ENCODE measurements at regions not wholly inside any gene's neighbourhood (a gene's known extent, or its start where the extent isn't known, plus 50 kb on each side); places are given as distances from the start of the nearest gene placed in this dataset.

- TF ChIP-seq CTCF (IDR thresholded peaks at IDR 0.05): no peak
- no peak for TF ChIP-seq POLR2A (IDR thresholded peaks at IDR 0.05)
These were observed 650.3 kb upstream of the NR5A2 start for GRCh38 chr1:199377211-199377610.

Measured in thyroid gland (tissue), 4 donors.